K562 (cell line): ENCODE measurements at regions not wholly inside any gene's neighbourhood (a gene's known extent, or its start where the extent isn't known, plus 50 kb on each side); places are given as distances from the start of the nearest gene placed in this dataset.

Experiments used
- ATF7 ChIP-seq: fragments of 450-650 bp; IDR thresholded peaks from 2 replicates; pipeline ENCODE4 v1.7.1; 2014; ENCODE audit warnings: mild to moderate bottlenecking, moderate library complexity
- EP400 ChIP-seq: fragments of 450-650 bp; IDR thresholded peaks from 2 replicates; pipeline ENCODE4 v1.6.1; 2017; ENCODE audit warnings: antibody characterized with exemption, mild to moderate bottlenecking, moderate library complexity
- EZH2 ChIP-seq: IDR thresholded peaks from 2 replicates; pipeline ENCODE4 v1.6.1; 2012; ENCODE audit warnings: low read depth, mild to moderate bottlenecking, inconsistent platforms, low read length, borderline replicate concordance
- L3MBTL2 ChIP-seq: fragments of 450-650 bp; IDR thresholded peaks from 2 replicates; pipeline ENCODE4 v1.6.1; 2016; ENCODE audit warnings: mild to moderate bottlenecking, moderate library complexity
- NFATC3 ChIP-seq: fragments of 450-650 bp; IDR thresholded peaks from 2 replicates; pipeline ENCODE4 v1.6.1; 2017; ENCODE audit warnings: mild to moderate bottlenecking
- RAD21 ChIP-seq, 2 experiments: fragments of 250-450 bp in 1 of 2; fragments of 450-650 bp in 1 of 2; sonication (Bioruptor Pico) in 1 of 2; formaldehyde crosslinking in 1 of 2; IDR thresholded peaks in 1 of 2; conservative IDR thresholded peaks in 1 of 2; 2 replicates each; pipeline versions ENCODE4 v1.4.0 to v1.8.0; 2020 to 2022; ENCODE audit warnings: mild to moderate bottlenecking in 2 of 2, moderate library complexity in 1 of 2
- ZBTB7A ChIP-seq: IDR thresholded peaks from 2 replicates; pipeline ENCODE4 v1.6.1; 2011; ENCODE audit warnings: low read depth, mild to moderate bottlenecking, low read length, moderate library complexity, borderline replicate concordance; ENCODE audit not compliant: control insufficient read depth
- ZNF165 ChIP-seq: fragments of 250-450 bp; sonication (Bioruptor Pico); IDR thresholded peaks from 2 replicates; pipeline ENCODE4 v1.4.0; 2020; ENCODE audit warnings: borderline replicate concordance
- ZNF263 ChIP-seq: sonication (generic); formaldehyde crosslinking; IDR thresholded peaks from 2 replicates; pipeline ENCODE4 v1.8.0; 2022; ENCODE audit warnings: mild to moderate bottlenecking, missing genetic modification reagents, borderline replicate concordance
- ZNF384 ChIP-seq: IDR thresholded peaks from 2 replicates; pipeline ENCODE4 v1.6.1; 2012; ENCODE audit warnings: low read depth, low read length, improper control_type of control experiment
- TF ChIP-seq, protein P1 (sequence below): fragments of 450-650 bp; IDR thresholded peaks from one replicate; pipeline ENCODE4 v1.6.1; 2018; ENCODE audit warnings: mild to moderate bottlenecking, moderate library complexity; ENCODE audit not compliant: partially characterized antibody
- TF ChIP-seq, protein P2 (sequence below), 2 experiments: fragments of 450-650 bp in 1 of 2; sonication (generic) in 1 of 2; formaldehyde crosslinking in 1 of 2; IDR thresholded peaks in 1 of 2; conservative IDR thresholded peaks in 1 of 2; 2 replicates each; pipeline versions ENCODE4 v1.6.1 to v1.8.1; 2016 to 2023; ENCODE audit warnings: mild to moderate bottlenecking in 2 of 2, moderate library complexity in 2 of 2, inconsistent platforms in 1 of 2, missing genetic modification reagents in 1 of 2

DNA sequence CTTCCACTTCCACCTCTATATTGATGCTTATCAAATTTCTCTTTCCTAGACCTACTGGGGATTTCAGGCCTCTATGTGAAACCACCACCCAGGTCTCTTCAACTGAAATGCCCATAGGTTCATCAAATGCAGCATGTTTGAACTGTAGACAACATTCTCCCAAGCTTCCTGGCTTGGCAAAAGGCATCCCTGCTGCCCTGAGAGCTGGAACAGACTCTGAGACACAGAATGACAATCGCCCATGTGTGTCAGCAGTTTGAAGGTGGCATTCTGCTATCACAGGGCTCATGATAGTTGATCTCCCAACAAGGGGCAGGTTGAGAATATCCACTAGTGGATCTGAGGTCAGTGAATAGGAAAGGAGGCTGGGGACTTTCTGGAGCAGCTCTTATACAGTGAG is 200.7 kb downstream of the RPLP1 start:
- TF ChIP-seq, protein P1, sequence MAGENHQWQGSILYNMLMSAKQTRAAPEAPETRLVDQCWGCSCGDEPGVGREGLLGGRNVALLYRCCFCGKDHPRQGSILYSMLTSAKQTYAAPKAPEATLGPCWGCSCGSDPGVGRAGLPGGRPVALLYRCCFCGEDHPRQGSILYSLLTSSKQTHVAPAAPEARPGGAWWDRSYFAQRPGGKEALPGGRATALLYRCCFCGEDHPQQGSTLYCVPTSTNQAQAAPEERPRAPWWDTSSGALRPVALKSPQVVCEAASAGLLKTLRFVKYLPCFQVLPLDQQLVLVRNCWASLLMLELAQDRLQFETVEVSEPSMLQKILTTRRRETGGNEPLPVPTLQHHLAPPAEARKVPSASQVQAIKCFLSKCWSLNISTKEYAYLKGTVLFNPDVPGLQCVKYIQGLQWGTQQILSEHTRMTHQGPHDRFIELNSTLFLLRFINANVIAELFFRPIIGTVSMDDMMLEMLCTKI, result no peak
- no peak for TF ChIP-seq RAD21 (CRISPR knock-in tag; conservative IDR thresholded peaks at IDR 0.05 in 1 of 2, IDR thresholded peaks at IDR 0.05 in 1 of 2)
- TF ChIP-seq L3MBTL2, result no peak
- TF ChIP-seq NFATC3, result no peak
- no peak for TF ChIP-seq ZNF263 (CRISPR knock-in tag)
- TF ChIP-seq ATF7, result no peak
- TF ChIP-seq ZNF384, result no peak
- TF ChIP-seq EP400, result no peak
- no peak for TF ChIP-seq ZBTB7A
- no peak for TF ChIP-seq EZH2
- no peak for TF ChIP-seq ZNF165
- TF ChIP-seq, protein P2, sequence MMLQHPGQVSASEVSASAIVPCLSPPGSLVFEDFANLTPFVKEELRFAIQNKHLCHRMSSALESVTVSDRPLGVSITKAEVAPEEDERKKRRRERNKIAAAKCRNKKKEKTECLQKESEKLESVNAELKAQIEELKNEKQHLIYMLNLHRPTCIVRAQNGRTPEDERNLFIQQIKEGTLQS (IDR thresholded peaks at IDR 0.05), result no peak
- TF ChIP-seq, protein P2 (CRISPR knock-in tag; conservative IDR thresholded peaks at IDR 0.05), result no peak
